ENCODE measurements at regions not wholly inside any gene's neighbourhood (a gene's known extent, or its start where the extent isn't known, plus 50 kb on each side); places are given as distances from the start of the nearest gene placed in this dataset.
"Not testable (repeated sequence)": the region's sequence is repeated elsewhere in the genome, so short reads cannot be mapped to it uniquely, and the experiment has no call there.

DNA sequence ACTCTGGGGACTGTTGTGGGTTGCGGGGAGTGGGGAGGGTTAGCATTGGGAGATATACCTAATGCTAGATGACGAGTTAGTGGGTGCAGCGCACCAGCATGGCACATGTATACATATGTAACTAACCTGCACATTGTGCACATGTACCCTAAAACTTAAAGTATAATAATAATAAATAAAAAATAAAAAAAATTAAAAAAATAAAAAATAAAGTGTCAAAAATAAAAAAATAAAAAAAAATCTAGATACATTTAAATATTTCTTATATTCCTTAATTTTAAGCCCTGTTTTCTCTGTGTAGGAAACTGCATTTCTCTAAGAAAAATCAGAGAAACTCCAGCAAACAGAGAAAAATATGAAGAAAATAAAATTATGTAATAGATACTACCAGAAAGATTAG is 52.2 kb upstream of the SGO1 start:
- H3K56ac ChIP-seq (replicated peaks; ENCODE audit: insufficient read length, low read depth, low read length); H3K23me2 ChIP-seq (ENCODE audit: low read depth, low read length); H3K4me2 ChIP-seq (ENCODE audit: insufficient read depth in 1 of 2, low read depth in 2 of 2, low read length in 2 of 2); H4K20me1 ChIP-seq (replicated peaks in 1 of 2; ENCODE audit: control insufficient read depth in 1 of 2, insufficient read depth in 2 of 2, low read length in 2 of 2); H4K5ac ChIP-seq (ENCODE audit: insufficient read length, low read depth, low read length); H3K18ac ChIP-seq (ENCODE audit: extremely low read depth, low read length); FAIRE-seq; H3K27ac ChIP-seq (ENCODE audit: low read depth, low read length); H3K36me3 ChIP-seq (ENCODE audit: control insufficient read depth in 2 of 4, insufficient read depth in 4 of 4, low read length in 3 of 4); H3K23ac ChIP-seq (ENCODE audit: insufficient read length); H2AK5ac ChIP-seq (ENCODE audit: low read depth, low read length); H2BK20ac ChIP-seq (ENCODE audit: low read length); H3K79me1 ChIP-seq (ENCODE audit: low read depth, low read length); H3K9ac ChIP-seq (replicated peaks in 1 of 4; ENCODE audit: extremely low read depth in 1 of 4, low read depth in 3 of 4, low read length in 3 of 4); H3K27me3 ChIP-seq (replicated peaks in 1 of 4; ENCODE audit: control insufficient read depth in 3 of 4, extremely low read depth in 1 of 4, insufficient read depth in 3 of 4, low read length in 3 of 4); H2BK120ac ChIP-seq (replicated peaks; ENCODE audit: low read depth, low read length); H4K8ac ChIP-seq (ENCODE audit: extremely low read depth, insufficient read depth, low read length); H2BK15ac ChIP-seq (ENCODE audit: low read length); H3K79me2 ChIP-seq (ENCODE audit: control insufficient read depth in 1 of 2, insufficient read depth in 2 of 2, low read length in 2 of 2); H3K14ac ChIP-seq (ENCODE audit: insufficient read length); H2AFZ ChIP-seq (ENCODE audit: low read length); H3K4ac ChIP-seq (replicated peaks; ENCODE audit: insufficient read length, low read depth, low read length); H2BK12ac ChIP-seq (ENCODE audit: low read depth, low read length); H3K4me3 ChIP-seq (ENCODE audit: extremely low read depth in 1 of 4, insufficient read depth in 2 of 4, low read depth in 3 of 4, low read length in 4 of 4); DNase-seq (ENCODE audit: low read depth in 1 of 2, low spot score in 2 of 2); H2BK5ac ChIP-seq (ENCODE audit: low read depth, low read length); POLR2A ChIA-PET (ENCODE audit: partially characterized antibody); H4K91ac ChIP-seq (replicated peaks; ENCODE audit: insufficient read length, low read length); H3K4me1 ChIP-seq (replicated peaks in 1 of 4; ENCODE audit: control insufficient read depth in 3 of 4, insufficient read depth in 4 of 4, low read length in 3 of 4); H3K9me3 ChIP-seq (ENCODE audit: insufficient read depth in 2 of 2, low read depth in 1 of 2, low read length in 1 of 2): not testable (repeated sequence)
- CTCF ChIA-PET (ENCODE audit: partially characterized antibody): interaction anchor here (1.5 kb wide), 1 partner anchor 692 kb away, joined by 3 read pairs; no protein-coding TSS in a partner anchor
- 100% methylated on average over 1 of the region's 3 CpGs; no CpG with 5 or more reads in 1 of the 2 experiments for WGBS, 2 experiments (ENCODE audit: extremely low coverage in 1 of 2, insufficient coverage in 1 of 2, insufficient read length in 1 of 2, insufficient replicate concordance in 2 of 2, low coverage in 1 of 2, low lambda C conversion rate in 2 of 2, missing lambda C conversion rate in 1 of 2)
